NCI-H2227 treated with DMSO at 0.1 percent for 48 hours (cell line): ENCODE measurements at regions not wholly inside any gene's neighbourhood (a gene's known extent, or its start where the extent isn't known, plus 50 kb on each side); places are given as distances from the start of the nearest gene placed in this dataset.
A peak's percentile ranks its signal among the peaks of the same experiment; 100 is the strongest.
"Not testable (repeated sequence)": the region's sequence is repeated elsewhere in the genome, so short reads cannot be mapped to it uniquely, and the experiment has no call there.

Experiments used
- DNase-seq: peaks from one replicate; lab custom pipeline; 2025; lab: John Stamatoyannopoulos, UW

DNA sequence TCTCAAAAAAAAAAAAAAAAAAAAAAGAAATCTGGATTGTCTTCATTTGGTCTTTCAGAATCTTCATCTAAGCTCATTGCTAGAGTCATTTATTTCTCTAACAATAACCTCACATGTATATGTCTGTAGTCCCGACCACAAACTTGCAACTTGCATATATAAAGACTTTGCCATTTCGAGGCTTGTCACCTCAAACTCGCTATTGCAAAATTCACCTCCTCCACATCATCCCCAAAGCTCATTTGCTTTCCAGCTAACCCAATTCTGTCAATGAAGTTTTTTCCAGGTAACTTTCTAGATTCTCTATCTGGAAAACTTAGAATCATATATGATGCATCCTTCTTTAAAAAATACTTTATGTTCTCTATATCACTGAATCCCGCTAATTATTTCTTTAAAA is 393.2 kb upstream of the ATXN7L3B start:
- DNase-seq, result no peak

DNA sequence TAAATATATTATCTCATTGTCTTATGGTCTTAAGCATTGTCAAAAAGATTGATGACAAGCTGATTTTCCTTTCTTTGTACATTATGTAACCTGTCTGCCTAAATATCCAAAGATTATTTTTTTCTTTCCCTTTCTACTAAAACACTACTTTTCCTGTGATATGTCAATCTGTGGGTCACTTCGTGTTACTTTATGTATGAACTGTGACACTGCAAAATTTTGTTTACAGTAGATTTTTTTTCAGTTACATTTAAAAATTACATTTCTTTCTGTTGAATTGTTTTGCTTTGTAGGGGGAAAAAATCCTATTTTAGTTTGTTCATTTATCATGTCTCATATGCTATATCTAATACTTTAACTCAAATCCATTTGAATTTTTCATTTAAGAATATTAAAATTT is 392.3 kb upstream of the ATXN7L3B start:
- DNase-seq, result no peak

DNA sequence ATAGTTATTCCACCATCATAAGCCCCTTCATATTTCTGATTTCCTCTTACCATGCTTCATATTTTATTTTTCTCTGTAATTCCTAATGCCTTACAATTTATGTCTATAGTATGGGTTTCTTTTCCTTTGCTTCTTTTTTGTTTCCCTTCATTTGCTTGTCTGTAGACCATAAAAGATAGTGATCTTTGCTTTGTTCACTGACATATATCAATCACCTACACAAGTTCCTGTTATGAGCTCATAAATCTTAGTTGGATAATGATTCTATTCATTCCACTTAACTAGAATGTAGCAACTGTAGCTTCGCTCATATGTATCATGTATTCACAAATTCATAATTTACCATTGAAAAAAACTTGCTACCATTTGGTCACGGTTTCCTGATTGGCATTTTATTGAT is 388.8 kb upstream of the ATXN7L3B start:
- DNase-seq, result no peak

- DNase-seq, result peak; percentile 33
These were observed 385.3 kb upstream of the ATXN7L3B start for GRCh38 chr12:74152370-74152769.

DNA sequence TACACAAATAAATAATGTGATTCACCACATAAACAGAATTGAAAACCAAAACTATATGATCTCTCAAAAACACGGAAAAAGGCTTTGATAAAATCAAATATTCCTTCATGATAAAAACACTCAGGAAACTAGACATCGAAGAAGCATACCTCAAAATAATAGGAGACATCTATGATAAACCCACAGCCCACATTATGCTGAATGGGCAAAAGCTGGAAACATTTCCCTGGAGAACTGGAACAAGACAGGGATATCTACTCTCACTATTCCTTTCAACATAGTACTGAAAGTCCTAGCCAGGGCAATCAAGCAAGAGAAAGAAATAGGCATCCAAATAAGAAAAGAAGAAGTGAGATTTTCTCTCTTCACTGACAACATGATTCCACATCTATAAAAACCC is 371.5 kb upstream of the ATXN7L3B start:
- no peak for DNase-seq

GRCh38 chr12:74169607-74170006 is 368.0 kb upstream of the ATXN7L3B start:
- no peak for DNase-seq

- no peak for DNase-seq
These were observed 366.8 kb upstream of the ATXN7L3B start for GRCh38 chr12:74170645-74171477.

DNA sequence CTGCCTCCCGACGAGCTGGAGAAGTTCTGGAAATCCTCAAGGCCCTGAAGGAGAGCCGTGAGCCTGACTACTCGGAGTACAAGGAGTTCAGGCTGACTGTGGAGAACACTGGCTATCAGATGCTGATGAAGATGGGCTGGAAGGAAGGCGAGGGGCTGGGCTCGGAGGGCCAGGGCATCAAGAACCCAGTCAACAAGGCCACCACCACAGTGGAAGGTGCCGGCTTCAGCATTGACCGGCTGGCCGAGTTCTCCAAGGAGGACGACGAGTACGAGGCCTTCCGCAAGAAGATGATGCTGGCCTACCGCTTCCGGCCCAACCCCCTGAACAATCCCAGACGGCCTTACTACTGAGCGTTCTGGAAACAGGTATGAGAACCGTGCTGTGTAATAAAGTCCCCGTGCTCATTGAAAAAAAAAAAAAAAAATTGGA is 366.1 kb upstream of the ATXN7L3B start:
- no peak for DNase-seq

- not testable (repeated sequence) for DNase-seq
These were observed 362.7 kb upstream of the ATXN7L3B start for GRCh38 chr12:74174961-74175360.

GRCh38 chr12:74185360-74185759 is 352.3 kb upstream of the ATXN7L3B start:
- no peak for DNase-seq

DNA sequence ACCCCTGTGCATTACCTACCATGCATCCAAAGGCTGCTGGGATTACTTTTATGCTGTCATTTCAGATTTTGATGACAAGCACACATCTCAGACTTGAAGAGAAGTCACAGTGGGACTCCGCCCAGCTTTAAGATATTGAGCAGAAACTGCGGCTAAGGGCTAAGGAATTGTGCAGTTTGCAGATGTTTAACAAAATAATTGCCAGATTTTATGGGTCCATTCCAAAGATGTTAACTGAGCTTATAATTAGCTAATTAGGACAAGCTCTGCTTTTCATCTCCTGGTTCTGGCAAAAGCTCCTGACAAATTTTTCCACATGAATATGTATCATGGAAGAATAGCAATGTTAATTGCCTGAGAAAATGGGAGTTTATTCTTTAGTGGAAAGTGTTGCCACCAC is 344.4 kb upstream of the ATXN7L3B start:
- DNase-seq, result no peak

- no peak for DNase-seq
These were observed 333.4 kb upstream of the ATXN7L3B start for GRCh38 chr12:74204236-74204635.

DNA sequence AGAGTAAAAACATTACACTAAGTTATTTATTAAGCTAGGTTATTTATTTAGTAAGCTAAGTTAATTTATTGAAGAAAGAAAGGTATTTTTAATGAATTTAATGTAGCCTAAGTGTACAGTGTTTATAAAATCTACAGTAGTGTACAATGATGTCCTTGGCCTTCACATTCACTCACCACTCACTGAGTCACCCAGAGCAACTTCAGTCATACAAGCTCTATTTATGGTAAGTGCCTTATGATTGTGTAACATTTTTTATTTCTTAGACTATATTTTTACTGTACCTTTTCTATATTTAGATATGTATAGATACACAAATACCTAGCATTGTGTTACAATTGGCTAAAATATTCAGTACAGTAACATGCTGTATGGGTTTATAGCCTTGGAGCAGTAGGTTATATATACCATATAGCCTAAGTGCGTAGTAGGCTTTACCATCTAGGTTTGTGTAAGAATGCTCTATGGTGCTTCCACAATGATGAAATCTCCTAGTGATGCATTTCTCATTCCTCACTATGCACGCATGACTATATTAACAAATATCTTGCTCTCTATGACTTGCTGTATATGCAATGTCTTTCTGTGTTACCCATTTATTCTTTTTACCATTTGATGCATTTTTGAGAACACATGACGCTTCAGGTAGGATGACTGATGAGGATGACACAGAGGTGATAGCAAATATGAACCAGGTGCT is 309.6 kb upstream of the ATXN7L3B start:
- no peak for DNase-seq

DNA sequence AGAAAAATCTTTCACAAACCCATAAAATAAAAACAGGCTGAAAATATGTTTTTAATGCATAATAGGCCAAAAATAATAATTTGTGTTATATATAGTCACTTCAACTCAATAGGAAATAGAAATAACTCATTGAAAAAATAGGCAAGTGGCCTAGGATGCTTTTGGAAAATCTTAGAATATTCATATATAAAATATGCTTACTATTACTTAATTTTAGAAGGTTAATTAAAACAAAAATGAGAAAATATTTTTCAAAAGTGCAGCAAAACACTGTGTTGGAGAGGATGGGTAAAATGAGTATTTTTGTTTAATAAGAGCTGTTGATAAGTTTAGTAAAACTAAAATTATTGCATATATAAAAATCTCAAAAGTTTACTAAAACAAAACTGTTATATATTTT is 308.0 kb upstream of the ATXN7L3B start:
- no peak for DNase-seq

GRCh38 chr12:74235342-74235741 is 302.3 kb upstream of the ATXN7L3B start:
- DNase-seq, result no peak

DNA sequence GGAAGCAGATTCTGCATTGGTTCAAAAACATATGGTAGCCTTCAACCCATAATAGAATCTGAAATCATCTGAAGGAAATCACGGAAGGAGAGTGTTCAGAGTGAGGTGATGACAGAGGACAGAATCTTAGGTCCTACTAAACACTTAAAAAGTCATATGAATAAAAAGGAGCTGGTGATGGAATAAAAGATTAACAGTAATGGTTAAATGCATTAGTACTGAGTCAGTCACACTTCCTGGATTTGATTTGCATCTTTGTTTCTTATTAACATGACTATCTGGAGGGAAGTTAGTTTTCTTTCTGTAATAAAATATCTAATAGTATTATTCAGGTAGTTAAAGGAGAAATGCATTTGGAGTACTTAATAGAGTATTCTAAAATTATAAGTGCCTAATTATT is 296.3 kb upstream of the ATXN7L3B start:
- no peak for DNase-seq

GRCh38 chr12:74242088-74242487 is 295.5 kb upstream of the ATXN7L3B start:
- DNase-seq, result peak; percentile 43

- DNase-seq, result no peak
These were observed 292.2 kb upstream of the ATXN7L3B start for GRCh38 chr12:74245458-74245857.

GRCh38 chr12:74250891-74251290 is 286.7 kb upstream of the ATXN7L3B start:
- DNase-seq, result no peak

DNA sequence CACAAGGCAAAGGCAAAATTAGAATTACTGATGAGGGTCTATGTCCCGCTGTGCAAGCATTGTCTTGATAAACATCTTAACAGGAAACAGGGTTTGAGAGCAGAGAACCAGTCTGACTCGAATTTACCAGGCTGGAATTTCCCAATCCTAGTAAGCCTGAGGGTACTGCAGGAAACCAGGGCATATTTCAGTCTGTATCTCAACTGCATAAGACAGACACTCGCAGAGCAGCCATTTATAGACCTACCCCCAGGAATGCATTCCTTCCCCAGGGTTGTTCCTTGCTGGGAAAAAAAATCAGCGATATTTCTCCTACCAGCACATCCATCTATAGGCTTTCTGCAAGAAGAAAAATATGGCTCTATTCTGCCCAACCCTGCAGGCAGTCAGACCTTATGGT is 283.8 kb upstream of the ATXN7L3B start:
- not testable (repeated sequence) for DNase-seq

DNA sequence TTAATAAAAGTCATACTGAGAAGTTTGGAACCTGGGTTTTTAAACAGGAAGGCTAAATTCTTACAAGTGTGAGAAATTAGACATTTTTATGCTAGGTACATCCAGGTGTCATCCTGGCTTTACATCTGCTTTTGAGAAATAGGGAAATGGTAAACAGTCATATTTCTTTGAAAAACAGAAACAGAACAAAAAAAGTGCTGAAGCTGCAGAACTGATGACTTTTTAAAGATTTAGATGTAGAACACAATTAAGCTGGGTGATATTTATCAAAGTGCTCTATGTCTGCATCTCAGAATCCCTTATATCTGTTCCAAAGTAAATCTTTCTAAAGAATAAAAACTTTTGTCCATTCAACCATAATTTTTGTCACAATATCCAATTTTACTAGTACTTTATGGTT is 282.9 kb upstream of the ATXN7L3B start:
- no peak for DNase-seq

- no peak for DNase-seq
These were observed 278.4 kb upstream of the ATXN7L3B start for GRCh38 chr12:74259199-74259598.

- no peak for DNase-seq
These were observed 272.9 kb upstream of the ATXN7L3B start for GRCh38 chr12:74264692-74265091.
